ENCODE measurements at regions not wholly inside any gene's neighbourhood (a gene's known extent, or its start where the extent isn't known, plus 50 kb on each side); places are given as distances from the start of the nearest gene placed in this dataset.

DNA sequence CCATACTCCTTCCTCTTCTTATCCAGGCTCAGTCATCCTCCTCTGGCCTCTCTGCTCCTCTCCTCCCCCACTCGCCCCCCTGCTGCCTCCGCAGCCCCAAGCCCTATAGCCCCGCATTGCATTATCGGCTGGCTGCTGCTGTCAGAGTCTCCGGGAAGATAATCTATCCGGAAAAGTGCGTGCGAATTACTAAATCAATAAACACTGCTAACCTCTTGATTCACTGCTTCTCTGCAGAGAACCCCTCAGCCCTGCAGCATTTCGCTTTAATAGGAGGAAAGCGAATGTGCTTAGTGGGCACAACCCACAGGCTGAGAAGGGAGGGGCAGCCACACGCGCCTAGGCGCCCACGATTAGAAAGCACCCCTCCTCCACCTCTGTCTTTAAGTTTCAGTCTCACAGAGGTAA, 167.6 kb downstream of the ABHD5 start:
- Histone ChIP-seq H3K9me3 (no peaks in the 10 kb centered on the region), H3K4me3 (ENCODE audit: low read depth in 2 of 2, low read length in 1 of 2) (no peak overlapping the region), H3K4me1 (ENCODE audit: control insufficient read depth in 1 of 2, insufficient read depth in 2 of 2, low read depth in 1 of 2, low read length in 1 of 2) (peaks cover 16 to 20% of the 10 kb centered on the region in 2 experiments; a peak in 3 of 4 replicates), H3K9me2 (no peaks in the 10 kb centered on the region), H3K36me3 (replicated peaks in 1 of 2; ENCODE audit: control insufficient read depth in 1 of 2, insufficient read depth in 2 of 2, low read length in 1 of 2) (no peaks in the 10 kb centered on the region), H2AFZ (ENCODE audit: low read depth) (no peak overlapping the region), H3K27ac (ENCODE audit: low read depth in 2 of 2, low read length in 1 of 2) (no peak overlapping the region), H3K79me2 (ENCODE audit: insufficient read depth) (no peaks in the 10 kb centered on the region), H3F3A (replicated peaks; ENCODE audit: insufficient read depth) (no peaks in the 10 kb centered on the region), H4K20me1 (ENCODE audit: insufficient read depth) (no peaks in the 10 kb centered on the region), H3K9ac (no peak overlapping the region), H3K27me3 (ENCODE audit: insufficient read depth) (no peaks in the 10 kb centered on the region), H3K4me2 (no peak overlapping the region)
- ChIA-PET CTCF (no interaction called here), POLR2A (no interaction called here)
- 89% methylated on average over 14 of the region's 14 CpGs for WGBS (ENCODE audit: low lambda C conversion rate)
- DNase-seq = no peak
- no peak for TF ChIP-seq GATA2 (CRISPR knock-in tag; IDR thresholded peaks at IDR 0.05)
- TF ChIP-seq RCOR1 (IDR thresholded peaks at IDR 0.05; ENCODE audit: low read length) = no peak

GRCh38 chr3:43859766-43860165, 169.0 kb downstream of the ABHD5 start:
- TF ChIP-seq POLR2AphosphoS5 (IDR thresholded peaks at IDR 0.05; ENCODE audit: low read depth, low read length) = no peak
- no peak for TF ChIP-seq ELF1 (IDR thresholded peaks at IDR 0.05)
- TF ChIP-seq GATA2 (CRISPR knock-in tag; IDR thresholded peaks at IDR 0.05) = no peak
- no peak for TF ChIP-seq FOSL2 (IDR thresholded peaks at IDR 0.05; ENCODE audit: borderline replicate concordance, low read depth)
- no peak for TF ChIP-seq YY1 (IDR thresholded peaks at IDR 0.05; ENCODE audit: low read depth)
- TF ChIP-seq CTCF (IDR thresholded peaks at IDR 0.05) = no peak
- no peak for TF ChIP-seq SIN3A (IDR thresholded peaks at IDR 0.05; ENCODE audit: borderline replicate concordance, low read depth, low read length)
- no peak for TF ChIP-seq NFIC (IDR thresholded peaks at IDR 0.05; ENCODE audit: borderline replicate concordance)
- TF ChIP-seq PBX3 (IDR thresholded peaks at IDR 0.05) = no peak
- no peak for TF ChIP-seq RFX5 (IDR thresholded peaks at IDR 0.05; ENCODE audit: low read length)
- TF ChIP-seq, protein P1, sequence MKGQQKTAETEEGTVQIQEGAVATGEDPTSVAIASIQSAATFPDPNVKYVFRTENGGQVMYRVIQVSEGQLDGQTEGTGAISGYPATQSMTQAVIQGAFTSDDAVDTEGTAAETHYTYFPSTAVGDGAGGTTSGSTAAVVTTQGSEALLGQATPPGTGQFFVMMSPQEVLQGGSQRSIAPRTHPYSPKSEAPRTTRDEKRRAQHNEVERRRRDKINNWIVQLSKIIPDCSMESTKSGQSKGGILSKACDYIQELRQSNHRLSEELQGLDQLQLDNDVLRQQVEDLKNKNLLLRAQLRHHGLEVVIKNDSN (IDR thresholded peaks at IDR 0.05; ENCODE audit: borderline replicate concordance, low read depth) = no peak
- TF ChIP-seq MEF2A (IDR thresholded peaks at IDR 0.05; ENCODE audit: borderline replicate concordance, low read depth) = no peak
- no peak for TF ChIP-seq GABPA (IDR thresholded peaks at IDR 0.05; ENCODE audit: low read depth)
- H2AFZ ChIP-seq (ENCODE audit: low read depth) = no peak overlapping the region
- CTCF ChIA-PET = no interaction called here
- no peak overlapping the region for H3K4me2 ChIP-seq
- peaks cover 7 to 14% of the 10 kb centered on the region in 2 experiments; a peak in 2 of 4 replicates for H3K4me1 ChIP-seq (ENCODE audit: control insufficient read depth in 1 of 2, insufficient read depth in 2 of 2, low read depth in 1 of 2, low read length in 1 of 2)
- WGBS (ENCODE audit: low lambda C conversion rate) = 83% methylated on average over 2 of the region's 3 CpGs
- H3K4me3 ChIP-seq (ENCODE audit: low read depth in 2 of 2, low read length in 1 of 2) = no peak overlapping the region
- H3K9me2 ChIP-seq = no peaks in the 10 kb centered on the region
- no peak for DNase-seq
- POLR2A ChIA-PET = no interaction called here
- no peak overlapping the region for H3K27ac ChIP-seq (ENCODE audit: low read depth in 2 of 2, low read length in 1 of 2)
- H4K20me1 ChIP-seq (ENCODE audit: insufficient read depth) = no peaks in the 10 kb centered on the region
- no peaks in the 10 kb centered on the region for H3K27me3 ChIP-seq (ENCODE audit: insufficient read depth)
- no peaks in the 10 kb centered on the region for H3K36me3 ChIP-seq (replicated peaks in 1 of 2; ENCODE audit: control insufficient read depth in 1 of 2, insufficient read depth in 2 of 2, low read length in 1 of 2)
- H3K9ac ChIP-seq = no peak overlapping the region
- no peaks in the 10 kb centered on the region for H3K79me2 ChIP-seq (ENCODE audit: insufficient read depth)
- no peaks in the 10 kb centered on the region for H3F3A ChIP-seq (replicated peaks; ENCODE audit: insufficient read depth)
- no peaks in the 10 kb centered on the region for H3K9me3 ChIP-seq
